Heart left ventricle (tissue), 13 donors: ENCODE measurements at regions not wholly inside any gene's neighbourhood (a gene's known extent, or its start where the extent isn't known, plus 50 kb on each side); places are given as distances from the start of the nearest gene placed in this dataset.
"Not testable (repeated sequence)": the region's sequence is repeated elsewhere in the genome, so short reads cannot be mapped to it uniquely, and the experiment has no call there.

Experiments
- POLR2A ChIP-seq, 2 donors: fragments of 450-650 bp; IDR thresholded peaks; one replicate each; pipeline ENCODE4 v1.6.1; 2017; ENCODE audit warnings: antibody characterized with exemption in 2 of 2, mild to moderate bottlenecking in 2 of 2, moderate library complexity in 2 of 2
- TF ChIP-seq, protein P1 (sequence below), 12 donors: fragments of 200-600 bp; sonication (generic) in 4 of 12; IDR thresholded peaks; one replicate each; pipeline versions ENCODE4 v1.5.0 to v1.8.0; 2018 to 2022; ENCODE audit warnings: antibody characterized with exemption in 12 of 12, mild to moderate bottlenecking in 5 of 12
- donor health status: ischemic (EF 13 %, LVEDD 7.1; RV severe dilation, severe dysfunction).
- donor health status: DM: no; HTN: yes; CAD: no.
- donor health status: DM: no; HTN: no; CAD: no.
- donor health status: ischemic (EF 25% LVEDD 6.9; RV normal size, moderate dysfunction).
- donor health status: ischemic (EF 25% LVEDD 5.7; RV mildly dilated, moderate dysfunction).
- donor health status: ischemic (EF 35%, LVEDD 5.7; RV mildly dilated, moderate dysfunction).
- donor health status: nonischemic (EF 11% LVEDD 7.7; RV severe dilation, severe dysfunction).
- donor health status: DM: yes; HTN: yes; CAD: no.
- donor health status: PGD.
- donor health status: ischemic (EF 29% LVEDD 5.4; RV normal size, mild dysfunction).
- donor health status: nonischemic (EF 23%, LVEDD 6.1; RV moderate dilation, normal function).

DNA sequence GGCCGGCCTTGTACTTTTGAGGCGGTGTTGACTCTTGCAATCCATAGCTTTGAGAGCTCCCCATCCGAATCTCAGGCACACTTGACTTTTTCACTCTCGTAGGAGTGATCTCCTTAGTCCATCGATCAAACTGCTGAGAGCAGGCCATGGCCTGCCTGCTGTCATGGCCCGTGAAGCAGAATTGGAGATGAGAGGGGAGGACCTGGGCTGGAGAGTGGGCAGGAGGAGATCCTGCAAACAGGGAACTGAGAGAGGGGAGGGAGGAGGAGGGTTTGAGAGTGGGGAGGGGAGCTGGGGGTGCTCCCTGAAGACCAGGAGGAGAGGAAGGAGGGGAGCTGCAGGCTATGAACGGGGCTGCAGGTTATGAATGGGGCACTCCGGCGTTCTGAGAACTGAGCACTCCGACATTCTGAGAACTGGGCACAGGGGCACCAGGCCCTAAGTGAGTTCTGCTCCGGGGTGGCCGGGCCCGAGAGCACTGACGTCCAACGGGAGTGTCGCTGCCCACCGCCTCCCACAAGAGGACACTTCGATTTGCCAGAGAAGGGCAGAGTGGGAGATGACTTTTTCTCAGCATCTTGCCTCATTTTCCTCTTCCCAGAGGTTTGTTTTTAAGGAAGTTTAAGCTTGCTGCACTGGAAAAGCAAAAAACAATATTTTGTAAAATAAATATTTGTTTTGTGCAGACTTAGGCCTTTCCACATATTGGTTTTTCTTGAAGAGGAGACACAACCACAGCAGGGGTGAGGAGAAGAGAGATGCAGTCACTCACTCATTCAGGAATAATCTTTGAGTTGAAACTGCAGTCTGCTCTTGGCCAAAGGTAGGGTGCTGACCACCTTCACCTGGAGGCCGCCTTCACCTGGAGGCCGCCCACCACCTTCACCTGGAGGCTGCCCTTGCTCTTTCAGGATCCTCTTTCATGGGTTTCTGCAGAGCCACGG, 194.2 kb downstream of the NPIPB11 start:
- TF ChIP-seq, protein P1, sequence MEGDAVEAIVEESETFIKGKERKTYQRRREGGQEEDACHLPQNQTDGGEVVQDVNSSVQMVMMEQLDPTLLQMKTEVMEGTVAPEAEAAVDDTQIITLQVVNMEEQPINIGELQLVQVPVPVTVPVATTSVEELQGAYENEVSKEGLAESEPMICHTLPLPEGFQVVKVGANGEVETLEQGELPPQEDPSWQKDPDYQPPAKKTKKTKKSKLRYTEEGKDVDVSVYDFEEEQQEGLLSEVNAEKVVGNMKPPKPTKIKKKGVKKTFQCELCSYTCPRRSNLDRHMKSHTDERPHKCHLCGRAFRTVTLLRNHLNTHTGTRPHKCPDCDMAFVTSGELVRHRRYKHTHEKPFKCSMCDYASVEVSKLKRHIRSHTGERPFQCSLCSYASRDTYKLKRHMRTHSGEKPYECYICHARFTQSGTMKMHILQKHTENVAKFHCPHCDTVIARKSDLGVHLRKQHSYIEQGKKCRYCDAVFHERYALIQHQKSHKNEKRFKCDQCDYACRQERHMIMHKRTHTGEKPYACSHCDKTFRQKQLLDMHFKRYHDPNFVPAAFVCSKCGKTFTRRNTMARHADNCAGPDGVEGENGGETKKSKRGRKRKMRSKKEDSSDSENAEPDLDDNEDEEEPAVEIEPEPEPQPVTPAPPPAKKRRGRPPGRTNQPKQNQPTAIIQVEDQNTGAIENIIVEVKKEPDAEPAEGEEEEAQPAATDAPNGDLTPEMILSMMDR (IDR thresholded peaks at IDR 0.05): not testable (repeated sequence)
- not testable (repeated sequence) for TF ChIP-seq POLR2A (IDR thresholded peaks at IDR 0.05)
